ENCODE measurements at regions not wholly inside any gene's neighbourhood (a gene's known extent, or its start where the extent isn't known, plus 50 kb on each side); places are given as distances from the start of the nearest gene placed in this dataset.
"Not testable (repeated sequence)": the region's sequence is repeated elsewhere in the genome, so short reads cannot be mapped to it uniquely, and the experiment has no call there.

- DNase-seq (ENCODE audit: insufficient read length, low spot score) (no peak), FAIRE-seq (no peak)
- TF ChIP-seq PAX5 (IDR thresholded peaks at IDR 0.05; ENCODE audit: insufficient read depth, low read length, severe bottlenecking): no peak
Observed at GRCh38 chr5:130759061-130759460, 406.0 kb downstream of the HINT1 start.

GRCh38 chr5:130747556-130747955, 417.5 kb downstream of the HINT1 start:
- no peak for TF ChIP-seq TAF1 (IDR thresholded peaks at IDR 0.05; ENCODE audit: low read depth, low read length)
- TF ChIP-seq POLR2AphosphoS5 (IDR thresholded peaks at IDR 0.05; ENCODE audit: low read depth, low read length): no peak
- no peak for TF ChIP-seq POU2F2 (IDR thresholded peaks at IDR 0.05; ENCODE audit: low read depth, low read length)
- no peak for TF ChIP-seq POLR2A (IDR thresholded peaks at IDR 0.05; ENCODE audit: low read depth, low read length)
- TF ChIP-seq SPI1 (IDR thresholded peaks at IDR 0.05; ENCODE audit: low read depth, low read length): no peak
- no peak for TF ChIP-seq PAX5 (IDR thresholded peaks at IDR 0.05; ENCODE audit: insufficient read depth, low read length, severe bottlenecking)
- DNase-seq (ENCODE audit: insufficient read length, low spot score) (no peak), FAIRE-seq (no peak)

GRCh38 chr5:130746641-130747040, 418.4 kb downstream of the HINT1 start:
- not testable (repeated sequence) for DNase-seq (ENCODE audit: insufficient read length, low spot score); FAIRE-seq

- FAIRE-seq: no peak
- TF ChIP-seq POLR2AphosphoS5 (IDR thresholded peaks at IDR 0.05; ENCODE audit: low read depth, low read length) (no peak), SPI1 (IDR thresholded peaks at IDR 0.05; ENCODE audit: low read depth, low read length) (no peak), TAF1 (IDR thresholded peaks at IDR 0.05; ENCODE audit: low read depth, low read length) (no peak), POU2F2 (IDR thresholded peaks at IDR 0.05; ENCODE audit: low read depth, low read length) (no peak), POLR2A (IDR thresholded peaks at IDR 0.05; ENCODE audit: low read depth, low read length) (no peak), PAX5 (IDR thresholded peaks at IDR 0.05; ENCODE audit: insufficient read depth, low read length, severe bottlenecking) (no peak)
- DNase-seq (ENCODE audit: insufficient read length, low spot score): no peak
Observed at GRCh38 chr5:130743092-130743491, 422.0 kb downstream of the HINT1 start.

GRCh38 chr5:130740047-130740569, 424.9 kb downstream of the HINT1 start:
- DNase-seq (ENCODE audit: insufficient read length, low spot score): no peak
- TF ChIP-seq POLR2AphosphoS5 (IDR thresholded peaks at IDR 0.05; ENCODE audit: low read depth, low read length) (no peak), POU2F2 (IDR thresholded peaks at IDR 0.05; ENCODE audit: low read depth, low read length) (no peak), POLR2A (IDR thresholded peaks at IDR 0.05; ENCODE audit: low read depth, low read length) (no peak), TAF1 (IDR thresholded peaks at IDR 0.05; ENCODE audit: low read depth, low read length) (no peak), SPI1 (IDR thresholded peaks at IDR 0.05; ENCODE audit: low read depth, low read length) (no peak), PAX5 (IDR thresholded peaks at IDR 0.05; ENCODE audit: insufficient read depth, low read length, severe bottlenecking) (no peak)
- FAIRE-seq: no peak

- FAIRE-seq (no peak), DNase-seq (ENCODE audit: insufficient read length, low spot score) (no peak)
- TF ChIP-seq TAF1 (IDR thresholded peaks at IDR 0.05; ENCODE audit: low read depth, low read length) (no peak), POU2F2 (IDR thresholded peaks at IDR 0.05; ENCODE audit: low read depth, low read length) (no peak)
Observed at GRCh38 chr5:130731839-130732238, 433.2 kb downstream of the HINT1 start.

- FAIRE-seq (no peak), DNase-seq (ENCODE audit: insufficient read length, low spot score) (no peak)
- TF ChIP-seq TAF1 (IDR thresholded peaks at IDR 0.05; ENCODE audit: low read depth, low read length): no peak
- no peak for TF ChIP-seq POU2F2 (IDR thresholded peaks at IDR 0.05; ENCODE audit: low read depth, low read length)
- no peak for TF ChIP-seq PAX5 (IDR thresholded peaks at IDR 0.05; ENCODE audit: insufficient read depth, low read length, severe bottlenecking)
- no peak for TF ChIP-seq SPI1 (IDR thresholded peaks at IDR 0.05; ENCODE audit: low read depth, low read length)
- TF ChIP-seq POLR2AphosphoS5 (IDR thresholded peaks at IDR 0.05; ENCODE audit: low read depth, low read length): no peak
- TF ChIP-seq POLR2A (IDR thresholded peaks at IDR 0.05; ENCODE audit: low read depth, low read length): no peak
Observed at GRCh38 chr5:130729541-130729940, 435.5 kb downstream of the HINT1 start.

- DNase-seq (ENCODE audit: insufficient read length, low spot score): no peak
- TF ChIP-seq POLR2A (IDR thresholded peaks at IDR 0.05; ENCODE audit: low read depth, low read length) (no peak), SPI1 (IDR thresholded peaks at IDR 0.05; ENCODE audit: low read depth, low read length) (no peak), PAX5 (IDR thresholded peaks at IDR 0.05; ENCODE audit: insufficient read depth, low read length, severe bottlenecking) (no peak), POLR2AphosphoS5 (IDR thresholded peaks at IDR 0.05; ENCODE audit: low read depth, low read length) (no peak), TAF1 (IDR thresholded peaks at IDR 0.05; ENCODE audit: low read depth, low read length) (no peak), POU2F2 (IDR thresholded peaks at IDR 0.05; ENCODE audit: low read depth, low read length) (no peak)
- no peak for FAIRE-seq
Observed at GRCh38 chr5:130727830-130728229, 437.2 kb downstream of the HINT1 start.

- DNase-seq (ENCODE audit: insufficient read length, low spot score) (no peak), FAIRE-seq (no peak)
- TF ChIP-seq SPI1 (IDR thresholded peaks at IDR 0.05; ENCODE audit: low read depth, low read length): no peak
- TF ChIP-seq PAX5 (IDR thresholded peaks at IDR 0.05; ENCODE audit: insufficient read depth, low read length, severe bottlenecking): no peak
- no peak for TF ChIP-seq POLR2AphosphoS5 (IDR thresholded peaks at IDR 0.05; ENCODE audit: low read depth, low read length)
- no peak for TF ChIP-seq POU2F2 (IDR thresholded peaks at IDR 0.05; ENCODE audit: low read depth, low read length)
- TF ChIP-seq POLR2A (IDR thresholded peaks at IDR 0.05; ENCODE audit: low read depth, low read length): no peak
Observed at GRCh38 chr5:130724658-130725057, 440.4 kb downstream of the HINT1 start.

GRCh38 chr5:130720355-130720754, 444.7 kb downstream of the HINT1 start:
- no peak for DNase-seq (ENCODE audit: insufficient read length, low spot score)
- TF ChIP-seq PAX5 (IDR thresholded peaks at IDR 0.05; ENCODE audit: insufficient read depth, low read length, severe bottlenecking) (no peak), POLR2AphosphoS5 (IDR thresholded peaks at IDR 0.05; ENCODE audit: low read depth, low read length) (no peak), POU2F2 (IDR thresholded peaks at IDR 0.05; ENCODE audit: low read depth, low read length) (no peak), SPI1 (IDR thresholded peaks at IDR 0.05; ENCODE audit: low read depth, low read length) (no peak), POLR2A (IDR thresholded peaks at IDR 0.05; ENCODE audit: low read depth, low read length) (no peak), TAF1 (IDR thresholded peaks at IDR 0.05; ENCODE audit: low read depth, low read length) (no peak)
- no peak for FAIRE-seq

- DNase-seq (ENCODE audit: insufficient read length, low spot score): no peak
Observed at GRCh38 chr5:130715541-130715940, 449.5 kb downstream of the HINT1 start.

More at GRCh38 chr5:130715541-130715940, 449.5 kb downstream of the HINT1 start:
- FAIRE-seq: no peak
- TF ChIP-seq POLR2AphosphoS5 (IDR thresholded peaks at IDR 0.05; ENCODE audit: low read depth, low read length) (no peak), POLR2A (IDR thresholded peaks at IDR 0.05; ENCODE audit: low read depth, low read length) (no peak), POU2F2 (IDR thresholded peaks at IDR 0.05; ENCODE audit: low read depth, low read length) (no peak), PAX5 (IDR thresholded peaks at IDR 0.05; ENCODE audit: insufficient read depth, low read length, severe bottlenecking) (no peak), SPI1 (IDR thresholded peaks at IDR 0.05; ENCODE audit: low read depth, low read length) (no peak)
